Right atrium auricular region (tissue), 2 donors: ENCODE measurements at regions not wholly inside any gene's neighbourhood (a gene's known extent, or its start where the extent isn't known, plus 50 kb on each side); places are given as distances from the start of the nearest gene placed in this dataset.

Source experiments
- DNase-seq: peaks from one replicate; pipeline ENCODE4 v3.0.0-alpha.2; 2019; ENCODE audit warnings: low spot score
- H3K27ac ChIP-seq, 2 donors: fragments of 200-600 bp; sonication (generic); 1 replicate in 1 of 2; 2 replicates in 1 of 2; pipeline ENCODE4 v1.5.1; 2016 to 2019
- H3K27me3 ChIP-seq, 2 donors: fragments of 200-600 bp; sonication (generic); one replicate each; pipeline versions ENCODE4 v1.5.1 to v1.6.0; 2017 to 2019
- H3K36me3 ChIP-seq: fragments of 200-600 bp; sonication (generic); one replicate; pipeline ENCODE4 v1.5.1; 2016
- H3K4me1 ChIP-seq, 2 donors: fragments of 200-600 bp; sonication (generic); one replicate each; pipeline versions ENCODE4 v1.5.1 to v1.6.0; 2017 to 2019
- H3K4me3 ChIP-seq, 2 donors: fragments of 200-600 bp; sonication (generic); 1 replicate in 1 of 2; 2 replicates in 1 of 2; pipeline ENCODE4 v1.5.1; 2017 to 2019; ENCODE audit warnings: mild to moderate bottlenecking in 1 of 2, moderate library complexity in 1 of 2
- H3K9me3 ChIP-seq, 2 donors: fragments of 200-600 bp; sonication (generic); one replicate each; pipeline ENCODE4 v1.5.1; 2019
- TF ChIP-seq, protein P1 (sequence below), 2 donors: fragments of 200-600 bp; sonication (generic); IDR thresholded peaks; one replicate each; pipeline ENCODE4 v1.5.1; 2019; ENCODE audit warnings: antibody characterized with exemption in 2 of 2

DNA sequence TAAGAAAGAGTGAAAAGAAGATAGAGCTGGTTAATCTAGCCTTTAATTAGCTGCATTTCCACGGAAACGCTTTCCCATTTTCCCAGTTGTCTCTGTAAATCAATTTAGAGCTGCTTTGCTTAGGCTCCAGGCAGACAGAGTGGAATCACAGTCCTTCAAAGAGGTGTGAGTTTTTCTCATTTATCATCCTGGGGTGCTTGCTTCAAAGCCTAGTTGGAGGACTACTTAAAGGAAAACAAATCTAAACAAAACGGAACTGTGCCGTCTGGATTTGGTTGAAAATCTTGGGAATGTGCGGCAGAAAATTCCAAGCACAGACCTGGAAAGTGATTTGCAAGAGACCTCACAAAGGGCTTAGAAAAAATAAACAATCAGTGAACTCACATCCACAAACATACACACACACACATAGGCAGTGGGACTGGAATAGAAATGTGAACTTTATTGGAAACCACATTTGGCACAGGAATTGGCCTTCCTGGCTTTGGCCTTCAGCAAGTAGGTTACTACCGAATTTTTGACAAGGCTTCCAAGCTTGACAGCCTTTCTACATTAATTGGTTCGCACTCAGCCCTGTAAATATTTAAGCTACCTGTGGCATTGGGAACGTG, 235.2 kb upstream of the SLC24A2 start:
- Histone ChIP-seq H3K4me1 (no peaks in the 10 kb centered on the region), H3K4me3 (no peak overlapping the region), H3K27me3 (no peaks in the 10 kb centered on the region), H3K9me3 (no peaks in the 10 kb centered on the region), H3K27ac (no peak overlapping the region), H3K36me3 (no peaks in the 10 kb centered on the region)
- TF ChIP-seq, protein P1, sequence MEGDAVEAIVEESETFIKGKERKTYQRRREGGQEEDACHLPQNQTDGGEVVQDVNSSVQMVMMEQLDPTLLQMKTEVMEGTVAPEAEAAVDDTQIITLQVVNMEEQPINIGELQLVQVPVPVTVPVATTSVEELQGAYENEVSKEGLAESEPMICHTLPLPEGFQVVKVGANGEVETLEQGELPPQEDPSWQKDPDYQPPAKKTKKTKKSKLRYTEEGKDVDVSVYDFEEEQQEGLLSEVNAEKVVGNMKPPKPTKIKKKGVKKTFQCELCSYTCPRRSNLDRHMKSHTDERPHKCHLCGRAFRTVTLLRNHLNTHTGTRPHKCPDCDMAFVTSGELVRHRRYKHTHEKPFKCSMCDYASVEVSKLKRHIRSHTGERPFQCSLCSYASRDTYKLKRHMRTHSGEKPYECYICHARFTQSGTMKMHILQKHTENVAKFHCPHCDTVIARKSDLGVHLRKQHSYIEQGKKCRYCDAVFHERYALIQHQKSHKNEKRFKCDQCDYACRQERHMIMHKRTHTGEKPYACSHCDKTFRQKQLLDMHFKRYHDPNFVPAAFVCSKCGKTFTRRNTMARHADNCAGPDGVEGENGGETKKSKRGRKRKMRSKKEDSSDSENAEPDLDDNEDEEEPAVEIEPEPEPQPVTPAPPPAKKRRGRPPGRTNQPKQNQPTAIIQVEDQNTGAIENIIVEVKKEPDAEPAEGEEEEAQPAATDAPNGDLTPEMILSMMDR (IDR thresholded peaks at IDR 0.05): no peak
- DNase-seq: no peak

GRCh38 chr9:20023210-20023905, 234.5 kb upstream of the SLC24A2 start:
- Histone ChIP-seq H3K9me3 (no peaks in the 10 kb centered on the region), H3K36me3 (no peaks in the 10 kb centered on the region), H3K27me3 (no peaks in the 10 kb centered on the region), H3K4me1 (no peaks in the 10 kb centered on the region), H3K4me3 (no peak overlapping the region), H3K27ac (no peak overlapping the region)
- no peak for DNase-seq
- TF ChIP-seq, protein P1 (IDR thresholded peaks at IDR 0.05): no peak

DNA sequence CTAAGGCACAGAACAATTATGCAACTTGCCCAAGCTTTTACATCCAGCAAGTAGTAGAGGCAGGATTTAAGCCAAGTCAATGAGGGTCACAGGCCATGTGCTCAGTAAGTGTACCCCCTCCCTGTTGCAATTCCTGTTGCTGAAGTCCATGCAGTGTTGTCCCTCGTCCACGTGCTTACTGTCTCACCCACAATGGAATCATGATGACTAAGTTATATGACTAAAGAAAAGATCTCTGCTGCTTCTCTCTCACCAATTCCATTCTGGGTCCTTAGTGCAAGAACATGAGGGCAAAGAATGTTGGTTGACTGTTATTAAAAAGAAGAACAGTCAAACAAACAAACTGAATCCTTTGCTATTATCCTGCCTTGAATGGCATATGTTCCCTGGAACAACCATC, 233.6 kb upstream of the SLC24A2 start:
- H3K4me1 ChIP-seq: no peaks in the 10 kb centered on the region
- H3K27ac ChIP-seq: no peak overlapping the region
- TF ChIP-seq, protein P1 (IDR thresholded peaks at IDR 0.05): no peak
- no peaks in the 10 kb centered on the region for H3K36me3 ChIP-seq
- no peak overlapping the region for H3K4me3 ChIP-seq
- DNase-seq: no peak
- H3K9me3 ChIP-seq: no peaks in the 10 kb centered on the region
- no peaks in the 10 kb centered on the region for H3K27me3 ChIP-seq

DNA sequence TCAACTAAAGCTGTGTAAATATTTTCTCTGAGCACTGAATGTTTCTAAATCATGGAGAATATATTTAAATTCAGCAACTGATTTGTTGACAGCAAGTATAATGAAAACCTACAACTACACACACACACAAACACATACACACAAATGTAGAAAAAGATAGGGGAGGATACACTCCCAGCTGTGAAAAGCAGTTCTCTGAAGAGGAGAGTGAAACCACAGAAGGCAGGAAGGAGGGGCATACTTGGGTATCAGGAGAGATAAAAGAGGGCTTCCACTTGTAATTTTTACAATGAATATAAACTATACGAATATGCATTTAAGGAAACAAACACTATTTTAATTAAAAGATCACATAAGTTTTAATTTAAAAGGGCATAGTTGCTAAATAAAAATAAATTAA, 227.8 kb upstream of the SLC24A2 start:
- Histone ChIP-seq H3K4me3 (no peak overlapping the region), H3K27ac (no peak overlapping the region), H3K36me3 (no peaks in the 10 kb centered on the region), H3K27me3 (no peaks in the 10 kb centered on the region), H3K9me3 (no peaks in the 10 kb centered on the region), H3K4me1 (no peaks in the 10 kb centered on the region)
- TF ChIP-seq, protein P1 (IDR thresholded peaks at IDR 0.05): no peak
- DNase-seq: no peak

DNA sequence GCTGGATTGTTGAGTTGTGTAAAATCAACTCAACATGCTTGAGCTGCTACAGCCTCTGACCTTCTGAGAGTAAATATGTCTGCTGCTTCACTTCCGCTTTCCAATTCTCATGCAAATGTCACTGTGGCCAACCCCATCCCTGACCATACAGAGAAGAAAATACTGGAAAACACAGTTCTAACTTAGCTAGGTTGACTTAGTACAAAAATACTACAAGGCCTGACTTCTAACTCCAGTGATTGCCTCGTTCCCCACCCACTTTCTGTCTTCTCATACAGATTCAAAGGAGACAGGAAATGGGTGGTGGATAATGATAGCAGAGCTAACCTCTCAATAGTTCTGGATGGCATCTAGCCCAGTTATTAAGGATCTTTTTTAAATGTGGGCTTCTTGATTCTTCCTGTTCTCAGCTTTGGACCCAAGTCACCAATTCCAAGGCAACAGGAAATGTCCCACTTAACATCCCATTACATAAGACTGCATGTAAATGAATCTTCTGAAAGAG, 226.6 kb upstream of the SLC24A2 start:
- Histone ChIP-seq H3K4me3 (no peak overlapping the region), H3K27me3 (no peaks in the 10 kb centered on the region), H3K36me3 (no peaks in the 10 kb centered on the region), H3K9me3 (no peaks in the 10 kb centered on the region), H3K4me1 (no peaks in the 10 kb centered on the region), H3K27ac (no peak overlapping the region)
- TF ChIP-seq, protein P1 (IDR thresholded peaks at IDR 0.05): no peak
- DNase-seq: no peak
